OCI-LY7 (cell line): ENCODE measurements at regions not wholly inside any gene's neighbourhood (a gene's known extent, or its start where the extent isn't known, plus 50 kb on each side); places are given as distances from the start of the nearest gene placed in this dataset.

Experiments used
- EZH2phosphoT487 ChIP-seq: fragments of 200-600 bp; sonication (generic); IDR thresholded peaks from 2 replicates; pipeline ENCODE4 v1.6.1; 2018; ENCODE audit warnings: low read depth, borderline replicate concordance, mild to moderate bottlenecking, mixed run types, antibody characterized with exemption, low read length, moderate library complexity, mixed read lengths
- TF ChIP-seq, protein P1 (sequence below): fragments of 200-600 bp; sonication (generic); conservative IDR thresholded peaks from 2 replicates; pipeline ENCODE4 v1.5.1; 2014; ENCODE audit warnings: mild to moderate bottlenecking, antibody characterized with exemption, low read length, moderate library complexity, mixed read lengths

- TF ChIP-seq, protein P1, sequence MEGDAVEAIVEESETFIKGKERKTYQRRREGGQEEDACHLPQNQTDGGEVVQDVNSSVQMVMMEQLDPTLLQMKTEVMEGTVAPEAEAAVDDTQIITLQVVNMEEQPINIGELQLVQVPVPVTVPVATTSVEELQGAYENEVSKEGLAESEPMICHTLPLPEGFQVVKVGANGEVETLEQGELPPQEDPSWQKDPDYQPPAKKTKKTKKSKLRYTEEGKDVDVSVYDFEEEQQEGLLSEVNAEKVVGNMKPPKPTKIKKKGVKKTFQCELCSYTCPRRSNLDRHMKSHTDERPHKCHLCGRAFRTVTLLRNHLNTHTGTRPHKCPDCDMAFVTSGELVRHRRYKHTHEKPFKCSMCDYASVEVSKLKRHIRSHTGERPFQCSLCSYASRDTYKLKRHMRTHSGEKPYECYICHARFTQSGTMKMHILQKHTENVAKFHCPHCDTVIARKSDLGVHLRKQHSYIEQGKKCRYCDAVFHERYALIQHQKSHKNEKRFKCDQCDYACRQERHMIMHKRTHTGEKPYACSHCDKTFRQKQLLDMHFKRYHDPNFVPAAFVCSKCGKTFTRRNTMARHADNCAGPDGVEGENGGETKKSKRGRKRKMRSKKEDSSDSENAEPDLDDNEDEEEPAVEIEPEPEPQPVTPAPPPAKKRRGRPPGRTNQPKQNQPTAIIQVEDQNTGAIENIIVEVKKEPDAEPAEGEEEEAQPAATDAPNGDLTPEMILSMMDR, result no peak
- no peak for TF ChIP-seq EZH2phosphoT487
These were observed 254.4 kb upstream of the FOXF1 start for GRCh38 chr16:86255966-86256365.
